NCI-H2227 treated with DMSO at 0.1 percent for 48 hours (cell line): ENCODE measurements at regions not wholly inside any gene's neighbourhood (a gene's known extent, or its start where the extent isn't known, plus 50 kb on each side); places are given as distances from the start of the nearest gene placed in this dataset.

Experiments
- DNase-seq: peaks from one replicate; lab custom pipeline; 2025; lab: John Stamatoyannopoulos, UW

GRCh38 chr1:9179463-9180110 lies 50.7 kb upstream of the GPR157 start:
- DNase-seq: no peak

- no peak for DNase-seq
Observed at GRCh38 chr1:9180111-9180819, 51.4 kb upstream of the GPR157 start.

GRCh38 chr1:9181176-9181906 lies 52.4 kb upstream of the GPR157 start:
- peak; percentile 56 for DNase-seq

- DNase-seq: no peak
Observed at GRCh38 chr1:9181990-9182783, 52.4 kb upstream of the H6PD start.

- DNase-seq: no peak
Observed at GRCh38 chr1:9182784-9183257, 51.8 kb upstream of the H6PD start.

- DNase-seq: no peak
Observed at GRCh38 chr1:9183441-9183840, 51.1 kb upstream of the H6PD start.

- no peak for DNase-seq
Observed at GRCh38 chr1:9183898-9184297, 50.7 kb upstream of the H6PD start.

- DNase-seq: no peak
Observed at GRCh38 chr1:9184749-9185148, 49.8 kb upstream of the H6PD start.
